NT2/D1 (cell line): ENCODE measurements at regions not wholly inside any gene's neighbourhood (a gene's known extent, or its start where the extent isn't known, plus 50 kb on each side); places are given as distances from the start of the nearest gene placed in this dataset.

Experiments
- DNase-seq: peaks from one replicate; pipeline ENCODE4 v3.0.0-alpha.2; 2011; ENCODE audit warnings: low read depth, low spot score
- H3K27me3 ChIP-seq: 2 replicates; pipeline ENCODE4 v1.6.0; 2011; ENCODE audit warnings: mild to moderate bottlenecking; ENCODE audit not compliant: insufficient read length, insufficient read depth
- H3K36me3 ChIP-seq: 2 replicates; pipeline ENCODE4 v1.6.1; 2011; ENCODE audit warnings: mild to moderate bottlenecking, low read length, mixed read lengths; ENCODE audit not compliant: insufficient read depth, insufficient read length
- H3K4me1 ChIP-seq: 2 replicates; pipeline ENCODE4 v1.5.1; 2011; ENCODE audit not compliant: insufficient read depth, insufficient read length
- H3K4me3 ChIP-seq: 2 replicates; pipeline ENCODE4 v1.5.1; 2011; ENCODE audit warnings: low read depth; ENCODE audit not compliant: insufficient read length
- H3K9ac ChIP-seq: 2 replicates; pipeline ENCODE4 v1.6.0; 2011; ENCODE audit warnings: low read depth; ENCODE audit not compliant: insufficient read length
- H3K9me3 ChIP-seq: 2 replicates; pipeline ENCODE4 v1.5.1; 2011; ENCODE audit warnings: mild to moderate bottlenecking, low read length; ENCODE audit not compliant: insufficient read depth
- SUZ12 ChIP-seq: IDR thresholded peaks from 2 replicates; pipeline ENCODE4 v1.6.1; 2011; ENCODE audit not compliant: insufficient read length, insufficient read depth; ENCODE audit errors: extremely low read depth
- YY1 ChIP-seq: IDR thresholded peaks from 2 replicates; pipeline ENCODE4 v1.6.1; 2011; ENCODE audit not compliant: insufficient read length, insufficient read depth
- ZNF274 ChIP-seq: IDR thresholded peaks from 2 replicates; pipeline ENCODE4 v1.6.1; 2011; ENCODE audit warnings: mild to moderate bottlenecking, low read depth, low read length

DNA sequence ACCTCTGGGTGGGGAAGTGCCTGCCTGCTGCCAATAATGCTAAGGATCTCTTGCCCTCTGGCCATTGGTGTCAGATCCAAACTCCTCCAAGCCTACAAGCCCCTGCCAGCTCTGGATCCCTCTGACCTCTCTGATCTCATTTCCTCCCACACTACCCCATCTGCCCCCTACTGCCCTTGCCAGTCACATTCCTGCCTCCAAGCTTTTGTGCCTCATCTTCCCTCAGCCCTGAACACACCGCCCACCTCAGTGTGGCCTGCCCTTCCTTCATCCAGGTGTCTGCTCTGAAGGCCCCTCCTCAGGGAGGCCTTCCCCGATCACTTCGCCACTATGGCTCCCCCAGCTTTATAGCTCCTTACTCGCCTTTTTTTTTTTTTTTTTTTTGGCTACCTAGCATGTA is 161.0 kb upstream of the GLI2 start:
- peaks cover 100% of the 10 kb centered on the region for H3K27me3 ChIP-seq
- no peak for TF ChIP-seq YY1
- TF ChIP-seq SUZ12 = no peak
- TF ChIP-seq ZNF274 = no peak
- H3K4me3 ChIP-seq = no peak overlapping the region
- H3K9ac ChIP-seq = no peak overlapping the region
- no peaks in the 10 kb centered on the region for H3K36me3 ChIP-seq
- no peaks in the 10 kb centered on the region for H3K9me3 ChIP-seq
- no peak for DNase-seq
- peaks cover 23% of the 10 kb centered on the region for H3K4me1 ChIP-seq

- Histone ChIP-seq H3K27me3 (peaks cover 100% of the 10 kb centered on the region), H3K9ac (no peak overlapping the region), H3K36me3 (no peaks in the 10 kb centered on the region), H3K9me3 (no peaks in the 10 kb centered on the region), H3K4me1 (peaks cover 23% of the 10 kb centered on the region), H3K4me3 (no peak overlapping the region)
- DNase-seq = no peak
- no peak for TF ChIP-seq ZNF274
- no peak for TF ChIP-seq SUZ12
- no peak for TF ChIP-seq YY1
Observed at GRCh38 chr2:120575966-120576365, 159.7 kb upstream of the GLI2 start.

DNA sequence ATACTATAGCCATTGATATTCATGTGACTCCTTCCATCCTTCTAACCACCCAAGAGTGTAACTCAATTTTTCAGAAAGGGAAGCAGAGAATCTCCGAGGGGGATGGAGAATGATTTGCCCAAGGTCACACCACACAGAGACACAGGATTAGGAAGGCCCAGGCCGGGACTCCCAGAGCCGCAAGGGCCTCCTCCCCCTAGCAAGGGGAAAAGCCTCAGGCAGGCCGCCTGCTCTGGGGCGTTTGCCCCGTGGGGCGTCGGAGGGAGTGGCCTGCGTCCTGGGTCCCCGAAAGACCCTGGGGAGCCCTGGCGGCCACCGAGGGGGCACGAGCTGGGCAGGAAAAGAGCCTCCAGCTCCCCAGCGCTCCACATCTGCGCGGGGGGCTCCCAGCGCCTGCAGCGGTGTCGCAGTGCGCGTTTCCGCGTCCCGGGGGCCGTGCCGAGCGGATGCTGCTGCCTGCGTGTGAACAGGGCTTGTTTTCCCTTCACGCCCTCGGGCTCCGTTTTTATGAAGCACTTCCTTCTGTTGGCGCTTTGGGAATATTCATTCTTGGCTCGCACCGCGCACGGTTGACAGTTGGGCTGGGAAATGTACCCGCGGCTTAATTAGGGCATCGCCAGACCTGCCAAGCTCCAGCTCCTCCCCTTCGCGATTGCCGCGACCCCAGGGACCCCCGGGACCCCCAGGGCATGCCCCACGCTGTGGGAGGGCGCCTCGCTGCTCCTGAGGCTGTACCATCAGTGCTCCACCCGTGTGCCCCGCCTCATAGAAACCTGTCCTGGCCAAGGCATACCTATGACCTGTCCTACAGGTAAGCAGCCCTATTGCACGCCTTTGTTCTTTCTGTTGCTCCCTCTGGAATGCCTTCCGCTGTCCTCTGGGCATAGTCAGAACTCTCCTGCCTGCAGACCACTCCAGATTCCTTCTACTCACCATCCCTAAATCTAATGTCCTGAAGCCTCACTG is 158.9 kb upstream of the GLI2 start:
- Histone ChIP-seq H3K27me3 (peaks cover 100% of the 10 kb centered on the region), H3K36me3 (no peaks in the 10 kb centered on the region), H3K4me1 (peaks cover 23% of the 10 kb centered on the region), H3K9me3 (no peaks in the 10 kb centered on the region), H3K9ac (peak overlapping the region; percentile 35), H3K4me3 (peak overlapping the region; percentile 13)
- DNase-seq = no peak
- TF ChIP-seq YY1 (no peak), SUZ12 (no peak), ZNF274 (no peak)

DNA sequence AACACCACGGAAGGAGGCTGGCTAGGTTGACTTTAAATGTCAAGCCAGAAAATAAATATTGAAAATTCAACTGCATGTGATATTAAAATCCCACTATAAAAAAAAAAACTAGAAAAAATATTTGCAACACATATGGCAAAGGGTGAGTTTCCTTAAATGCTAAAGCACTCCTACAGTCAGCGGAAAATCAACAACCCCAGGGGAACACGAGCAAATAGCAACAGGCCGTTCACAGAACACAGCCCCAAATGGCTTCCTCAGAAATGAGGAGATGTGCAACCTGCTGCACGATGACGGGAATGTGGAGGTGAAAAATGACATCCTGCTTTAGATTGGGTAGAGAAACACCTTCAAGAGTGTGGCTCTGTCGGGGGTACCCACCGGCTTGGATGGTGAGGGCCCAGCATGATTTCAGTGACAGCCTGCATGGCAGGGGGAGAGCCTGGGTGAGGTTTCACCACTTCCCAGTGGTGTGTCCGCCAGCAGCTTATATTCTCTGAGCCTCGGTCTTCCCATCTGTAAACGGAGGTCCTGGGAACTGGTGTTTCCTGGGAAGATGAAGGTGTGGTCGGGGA is 157.9 kb upstream of the GLI2 start:
- Histone ChIP-seq H3K27me3 (peaks cover 100% of the 10 kb centered on the region), H3K9me3 (no peaks in the 10 kb centered on the region), H3K36me3 (no peaks in the 10 kb centered on the region), H3K4me3 (no peak overlapping the region), H3K9ac (no peak overlapping the region), H3K4me1 (peaks cover 23% of the 10 kb centered on the region)
- no peak for DNase-seq
- TF ChIP-seq ZNF274 (no peak), SUZ12 (no peak), YY1 (no peak)

- TF ChIP-seq ZNF274 (no peak), SUZ12 (no peak), YY1 (no peak)
- Histone ChIP-seq H3K36me3 (no peaks in the 10 kb centered on the region), H3K9me3 (peaks cover 4% of the 10 kb centered on the region; the same call in 1 of the 2 replicates), H3K4me1 (peaks cover 23% of the 10 kb centered on the region), H3K27me3 (peaks cover 100% of the 10 kb centered on the region), H3K9ac (no peak overlapping the region), H3K4me3 (no peak overlapping the region)
- DNase-seq = no peak
Observed at GRCh38 chr2:120578576-120579352, 156.9 kb upstream of the GLI2 start.

GRCh38 chr2:120579916-120580685 is 155.6 kb upstream of the GLI2 start:
- Histone ChIP-seq H3K36me3 (no peaks in the 10 kb centered on the region), H3K27me3 (peaks cover 91% of the 10 kb centered on the region), H3K9ac (no peak overlapping the region), H3K4me3 (no peak overlapping the region), H3K4me1 (peaks cover 18% of the 10 kb centered on the region), H3K9me3 (peaks cover 8% of the 10 kb centered on the region)
- no peak for DNase-seq
- TF ChIP-seq SUZ12 (no peak), ZNF274 (no peak), YY1 (no peak)
